ENCODE measurements at regions not wholly inside any gene's neighbourhood (a gene's known extent, or its start where the extent isn't known, plus 50 kb on each side); places are given as distances from the start of the nearest gene placed in this dataset.

- no peaks in the 10 kb centered on the region for H3K27me3 Mint-ChIP-seq (ENCODE audit: low read depth)
Observed at GRCh38 chr2:150606380-150607060, 119.1 kb upstream of the RND3 start.

GRCh38 chr2:150605664-150606063, 118.2 kb upstream of the RND3 start:
- Mint-ChIP-seq H3K4me1 (peaks cover 12% of the 10 kb centered on the region), H3K4me3 (no peak overlapping the region), H3K36me3 (ENCODE audit: low read depth) (no peaks in the 10 kb centered on the region), H3K9me3 (peaks cover 3% of the 10 kb centered on the region), H3K27me3 (ENCODE audit: low read depth) (no peaks in the 10 kb centered on the region), H3K27ac (ENCODE audit: unreplicated experiment) (no peak overlapping the region)
- TF ChIP-seq CTCF (conservative IDR thresholded peaks at IDR 0.05): no peak
- no peak for DNase-seq (ENCODE audit: low read depth, low spot score)

More at GRCh38 chr2:150606380-150607060, 119.1 kb upstream of the RND3 start:
- Mint-ChIP-seq H3K4me3 (no peak overlapping the region), H3K36me3 (ENCODE audit: low read depth) (no peaks in the 10 kb centered on the region), H3K27ac (ENCODE audit: unreplicated experiment) (no peak overlapping the region), H3K9me3 (peaks cover 3% of the 10 kb centered on the region), H3K4me1 (peaks cover 12% of the 10 kb centered on the region)
- DNase-seq (ENCODE audit: low read depth, low spot score): no peak
- no peak for TF ChIP-seq CTCF (conservative IDR thresholded peaks at IDR 0.05)

GRCh38 chr2:150601280-150602038, 114.0 kb upstream of the RND3 start:
- TF ChIP-seq CTCF (conservative IDR thresholded peaks at IDR 0.05): no peak
- Mint-ChIP-seq H3K36me3 (ENCODE audit: low read depth) (no peaks in the 10 kb centered on the region), H3K27ac (ENCODE audit: unreplicated experiment) (no peak overlapping the region), H3K4me3 (no peak overlapping the region), H3K27me3 (ENCODE audit: low read depth) (no peaks in the 10 kb centered on the region), H3K4me1 (peaks cover 7% of the 10 kb centered on the region), H3K9me3 (peaks cover 3% of the 10 kb centered on the region)
- no peak for DNase-seq (ENCODE audit: low read depth, low spot score)

- Mint-ChIP-seq H3K36me3 (ENCODE audit: low read depth) (no peaks in the 10 kb centered on the region), H3K9me3 (peaks cover 3% of the 10 kb centered on the region), H3K27me3 (ENCODE audit: low read depth) (no peaks in the 10 kb centered on the region), H3K4me1 (peaks cover 17% of the 10 kb centered on the region), H3K4me3 (no peak overlapping the region), H3K27ac (ENCODE audit: unreplicated experiment) (no peak overlapping the region)
- TF ChIP-seq CTCF (conservative IDR thresholded peaks at IDR 0.05): no peak
- DNase-seq (ENCODE audit: low read depth, low spot score): no peak
Observed at GRCh38 chr2:150599889-150600288, 112.4 kb upstream of the RND3 start.

GRCh38 chr2:150598383-150598782, 110.9 kb upstream of the RND3 start:
- no peak for TF ChIP-seq CTCF (conservative IDR thresholded peaks at IDR 0.05)
- no peaks in the 10 kb centered on the region for H3K27me3 Mint-ChIP-seq (ENCODE audit: low read depth)
- peaks cover 17% of the 10 kb centered on the region for H3K4me1 Mint-ChIP-seq
- no peaks in the 10 kb centered on the region for H3K36me3 Mint-ChIP-seq (ENCODE audit: low read depth)
- H3K4me3 Mint-ChIP-seq: no peak overlapping the region
- no peaks in the 10 kb centered on the region for H3K9me3 Mint-ChIP-seq
- DNase-seq (ENCODE audit: low read depth, low spot score): no peak
- no peak overlapping the region for H3K27ac Mint-ChIP-seq (ENCODE audit: unreplicated experiment)

All from neural crest cell (in vitro differentiated cells).